Activated T-helper 2 cell treated with anti-CD3 and anti-CD28 coated beads, Interferon-gamma antibody, Interleukin-2, Interleukin-4, amounts not matched to agents 10 μg/mL and 5 μg/mL and 100 μg/mL, durations not matched to agents 14 hours and 24 hours and 36 hours (primary cell): ENCODE measurements at regions not wholly inside any gene's neighbourhood (a gene's known extent, or its start where the extent isn't known, plus 50 kb on each side); places are given as distances from the start of the nearest gene placed in this dataset.

Experiments
- DNase-seq: peaks from one replicate; pipeline ENCODE4 v3.0.0; 2021; ENCODE audit warnings: low spot score
- H3K27ac Mint-ChIP-seq: one replicate; pipeline ENCODE4 v1.8.0; 2021; ENCODE audit warnings: mixed read lengths
- H3K27me3 Mint-ChIP-seq: one replicate; pipeline ENCODE4 v1.8.0; 2021; ENCODE audit warnings: low read depth, mixed read lengths
- H3K36me3 Mint-ChIP-seq: one replicate; pipeline ENCODE4 v1.8.0; 2021; ENCODE audit warnings: low read depth, mixed read lengths
- H3K4me1 Mint-ChIP-seq: one replicate; pipeline ENCODE4 v1.8.0; 2021; ENCODE audit warnings: low read depth, mixed read lengths
- H3K4me3 Mint-ChIP-seq: one replicate; pipeline ENCODE4 v1.8.0; 2021; ENCODE audit warnings: low read depth, mild to moderate bottlenecking, moderate library complexity, mixed read lengths
- H3K9me3 Mint-ChIP-seq: one replicate; pipeline ENCODE4 v1.8.0; 2021; ENCODE audit warnings: mixed read lengths
- intact Hi-C: fragments of 100-400 bp; cut with micrococcal nuclease; formaldehyde crosslinking; loops from one replicate; pipeline ENCODE4 v1.15.1; 2023

DNA sequence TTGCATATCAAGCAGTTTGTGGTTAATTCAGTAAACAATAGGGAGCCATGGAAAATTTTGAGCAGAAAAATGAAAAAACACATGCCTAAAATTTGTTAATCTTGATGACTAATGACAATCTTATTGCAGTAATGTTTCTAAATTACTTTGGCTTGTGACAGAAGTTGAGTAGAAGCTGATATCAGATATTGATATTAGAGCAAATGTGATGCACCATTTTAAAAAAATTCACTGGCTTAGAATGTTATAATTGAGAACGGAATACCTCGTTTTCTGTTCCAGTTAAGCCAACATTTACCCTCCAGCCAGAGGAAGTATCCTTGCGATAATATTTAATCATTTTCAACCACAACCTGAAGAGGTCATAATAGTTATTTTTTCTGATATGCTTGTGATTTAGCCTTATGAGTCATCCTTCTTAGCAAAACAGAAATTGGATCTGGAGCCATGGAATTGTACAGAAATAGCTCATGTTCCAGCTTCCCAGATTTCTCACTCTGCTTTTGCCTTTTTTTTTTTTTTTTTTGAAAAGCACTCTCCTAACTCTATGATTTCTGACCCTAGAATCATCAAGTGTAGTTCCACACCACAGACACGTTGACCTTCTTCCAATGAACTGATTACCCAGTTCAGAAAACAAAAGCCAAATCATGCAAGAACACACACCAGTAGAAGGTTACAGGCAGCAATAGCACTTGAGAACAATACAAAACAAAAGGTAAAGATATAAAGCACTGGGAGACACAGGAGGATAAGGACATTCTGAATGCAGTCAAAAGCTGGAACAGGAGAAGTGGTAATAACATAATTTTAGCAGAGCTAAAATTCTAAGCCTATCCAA is 96.8 kb upstream of the PHYHIPL start:
- Mint-ChIP-seq H3K9me3 (no peaks in the 10 kb centered on the region), H3K36me3 (no peaks in the 10 kb centered on the region), H3K4me1 (no peaks in the 10 kb centered on the region), H3K27ac (no peak overlapping the region), H3K4me3 (no peak overlapping the region), H3K27me3 (no peaks in the 10 kb centered on the region)
- no peak for DNase-seq
- intact Hi-C loops: no loop called here

GRCh38 chr10:59082249-59082648 is 94.2 kb upstream of the PHYHIPL start:
- no peak overlapping the region for H3K4me3 Mint-ChIP-seq
- H3K9me3 Mint-ChIP-seq: no peaks in the 10 kb centered on the region
- no peak for DNase-seq
- H3K4me1 Mint-ChIP-seq: no peaks in the 10 kb centered on the region
- no peak overlapping the region for H3K27ac Mint-ChIP-seq
- no peaks in the 10 kb centered on the region for H3K36me3 Mint-ChIP-seq
- intact Hi-C loops: no loop called here
- no peaks in the 10 kb centered on the region for H3K27me3 Mint-ChIP-seq

- Mint-ChIP-seq H3K4me3 (no peak overlapping the region), H3K4me1 (no peaks in the 10 kb centered on the region), H3K27ac (no peak overlapping the region), H3K9me3 (no peaks in the 10 kb centered on the region), H3K36me3 (no peaks in the 10 kb centered on the region), H3K27me3 (no peaks in the 10 kb centered on the region)
- intact Hi-C loops: no loop called here
- DNase-seq: no peak
Measured at GRCh38 chr10:59085054-59085453, 91.4 kb upstream of the PHYHIPL start.

DNA sequence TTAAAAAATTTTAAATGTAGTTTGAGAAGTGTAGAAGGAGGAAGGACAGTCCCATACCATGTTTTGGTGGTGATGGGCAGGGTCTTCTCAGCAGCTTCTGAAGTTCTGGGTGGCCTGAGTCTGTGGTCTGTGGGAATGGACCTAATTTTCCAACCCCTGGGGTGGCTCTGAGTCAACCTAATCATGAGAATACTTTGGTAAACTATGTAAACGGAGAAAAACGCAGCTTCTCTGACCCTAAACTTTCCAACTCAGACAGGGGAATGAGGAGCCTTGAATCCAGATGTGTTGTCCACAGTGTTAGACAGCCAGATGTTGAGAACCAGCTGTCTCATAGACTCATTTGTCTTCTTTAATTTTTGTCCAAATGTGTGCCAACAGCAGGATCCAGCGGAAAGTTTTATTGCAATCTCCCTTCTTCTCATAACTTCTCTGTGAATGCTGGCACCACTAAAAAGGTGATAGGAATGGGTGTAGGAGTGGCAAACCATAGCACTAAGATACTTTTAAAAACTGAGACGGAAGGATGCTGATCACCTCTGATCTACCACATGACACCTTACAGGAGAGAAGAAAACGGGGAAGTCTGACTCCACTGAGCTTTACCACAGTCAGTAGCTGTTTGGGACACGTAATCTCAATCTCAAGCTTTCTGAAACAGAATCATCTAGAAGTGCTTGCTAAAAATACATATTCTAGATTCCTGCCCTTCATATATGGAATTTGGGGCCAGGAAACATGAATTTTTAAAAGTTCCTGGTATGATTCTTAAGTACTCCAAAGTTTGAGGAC is 90.5 kb upstream of the PHYHIPL start:
- no peaks in the 10 kb centered on the region for H3K36me3 Mint-ChIP-seq
- no peaks in the 10 kb centered on the region for H3K27me3 Mint-ChIP-seq
- H3K9me3 Mint-ChIP-seq: no peaks in the 10 kb centered on the region
- no peaks in the 10 kb centered on the region for H3K4me1 Mint-ChIP-seq
- no peak for DNase-seq
- no peak overlapping the region for H3K4me3 Mint-ChIP-seq
- H3K27ac Mint-ChIP-seq: no peak overlapping the region
- intact Hi-C loops: no loop called here

DNA sequence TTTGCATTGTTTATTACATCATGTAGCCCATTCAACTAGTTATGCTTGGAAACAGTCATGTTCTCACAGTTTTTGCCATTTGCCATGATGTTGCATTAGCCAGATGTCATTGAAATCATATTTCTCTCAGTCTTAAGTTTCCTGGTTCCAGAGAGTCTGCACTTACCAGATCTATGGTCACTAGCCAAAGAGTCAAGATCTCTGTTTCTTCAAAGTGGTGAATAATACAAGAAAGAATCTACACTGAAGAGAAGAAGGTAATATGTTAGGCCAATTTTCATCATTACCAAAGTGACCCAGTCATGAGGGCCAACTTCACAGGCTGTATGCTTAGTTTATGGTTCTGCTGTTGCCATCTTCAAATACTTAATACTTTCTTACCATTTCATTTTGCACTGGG is 89.0 kb upstream of the PHYHIPL start:
- DNase-seq: no peak
- intact Hi-C loops: no loop called here
- Mint-ChIP-seq H3K27ac (no peak overlapping the region), H3K27me3 (no peaks in the 10 kb centered on the region), H3K4me1 (no peaks in the 10 kb centered on the region), H3K9me3 (no peaks in the 10 kb centered on the region), H3K36me3 (no peaks in the 10 kb centered on the region), H3K4me3 (no peak overlapping the region)

- no peaks in the 10 kb centered on the region for H3K27me3 Mint-ChIP-seq
- intact Hi-C loops: no loop called here
- H3K4me3 Mint-ChIP-seq: no peak overlapping the region
- no peaks in the 10 kb centered on the region for H3K9me3 Mint-ChIP-seq
- no peak overlapping the region for H3K27ac Mint-ChIP-seq
- H3K36me3 Mint-ChIP-seq: no peaks in the 10 kb centered on the region
- H3K4me1 Mint-ChIP-seq: no peaks in the 10 kb centered on the region
- DNase-seq: no peak
Measured at GRCh38 chr10:59088912-59089573, 87.4 kb upstream of the PHYHIPL start.

DNA sequence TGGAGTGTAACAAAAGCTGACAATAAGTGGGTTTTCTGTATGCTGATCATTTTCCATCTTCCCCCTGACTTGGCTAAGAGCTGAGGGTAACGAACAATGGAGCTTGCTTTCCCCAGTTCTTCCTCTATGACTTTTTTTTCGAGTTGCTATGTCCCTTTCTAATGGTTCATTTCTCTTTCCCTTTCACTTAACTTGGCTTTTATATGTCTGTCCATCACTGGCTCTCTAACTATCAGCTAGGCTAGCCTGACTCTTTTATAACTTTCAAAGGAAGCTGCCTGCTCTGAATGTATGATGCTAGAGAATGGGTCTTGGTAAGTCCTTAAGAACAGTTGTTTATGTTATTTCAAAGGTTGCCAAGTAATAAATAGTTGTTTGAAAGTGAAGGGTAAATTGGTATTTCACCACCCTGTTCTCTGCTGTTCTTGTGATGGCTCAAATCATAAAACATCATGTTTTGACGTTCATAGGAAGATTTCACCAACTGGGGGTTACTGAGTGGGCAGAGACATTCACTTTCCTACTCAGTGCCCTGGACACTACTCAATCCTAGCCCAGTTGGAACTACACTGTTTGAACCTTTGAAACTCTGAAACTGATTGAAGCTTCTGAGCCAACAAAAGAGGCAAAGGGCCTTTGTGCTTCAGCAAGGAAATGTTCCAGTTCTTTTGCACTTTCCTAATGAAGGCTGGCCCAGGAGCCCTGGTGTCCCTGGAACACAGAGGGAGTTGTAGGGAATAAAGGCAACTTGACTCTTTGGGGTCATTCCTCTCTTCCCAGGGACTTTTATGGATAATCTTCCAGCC is 85.4 kb upstream of the PHYHIPL start:
- H3K4me1 Mint-ChIP-seq: no peaks in the 10 kb centered on the region
- no peak overlapping the region for H3K27ac Mint-ChIP-seq
- no peaks in the 10 kb centered on the region for H3K36me3 Mint-ChIP-seq
- no peak overlapping the region for H3K4me3 Mint-ChIP-seq
- intact Hi-C loops: no loop called here
- H3K9me3 Mint-ChIP-seq: no peaks in the 10 kb centered on the region
- DNase-seq: no peak
- no peaks in the 10 kb centered on the region for H3K27me3 Mint-ChIP-seq

DNA sequence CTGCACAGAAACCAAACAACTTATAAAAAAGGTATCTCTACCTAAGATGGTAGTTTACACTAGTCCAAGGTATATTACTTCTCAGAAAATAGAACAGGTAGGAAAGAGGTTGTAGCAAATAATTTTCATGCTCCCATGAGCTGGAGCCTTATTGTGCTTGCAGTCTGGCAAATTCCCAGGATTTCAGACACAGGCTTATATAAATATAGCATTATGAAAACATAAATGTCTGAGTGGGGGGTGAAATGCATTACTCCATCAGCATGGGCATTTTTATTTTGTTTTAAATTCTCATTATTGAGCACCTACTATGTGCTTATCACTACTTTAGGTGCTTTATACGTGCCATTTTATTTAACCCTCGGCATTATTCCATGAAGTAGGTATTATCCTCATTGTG is 83.0 kb upstream of the PHYHIPL start:
- Mint-ChIP-seq H3K4me1 (no peaks in the 10 kb centered on the region), H3K27me3 (no peaks in the 10 kb centered on the region), H3K27ac (no peak overlapping the region), H3K9me3 (no peaks in the 10 kb centered on the region), H3K36me3 (no peaks in the 10 kb centered on the region), H3K4me3 (no peak overlapping the region)
- intact Hi-C loops: no loop called here
- no peak for DNase-seq

DNA sequence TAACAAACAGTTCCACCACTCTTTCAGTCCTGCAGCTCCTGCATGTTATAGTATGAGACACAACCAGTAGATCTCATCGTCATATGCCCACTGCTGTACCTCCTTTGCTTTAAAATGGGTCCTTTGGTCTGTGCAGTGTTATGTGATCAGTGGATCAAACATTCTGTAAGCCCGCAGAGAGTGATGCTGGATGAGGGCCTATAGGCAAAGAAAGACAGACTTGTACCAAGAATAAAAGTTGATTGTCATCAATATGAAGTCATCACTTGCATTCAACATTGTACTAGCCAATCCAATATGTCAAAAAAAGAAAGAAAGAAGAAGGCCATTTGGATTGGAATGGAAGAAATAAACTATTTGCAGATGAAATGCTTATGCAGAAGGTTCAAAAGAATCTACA is 79.8 kb upstream of the PHYHIPL start:
- Mint-ChIP-seq H3K27ac (no peak overlapping the region), H3K36me3 (no peaks in the 10 kb centered on the region), H3K9me3 (no peaks in the 10 kb centered on the region), H3K4me3 (no peak overlapping the region), H3K4me1 (no peaks in the 10 kb centered on the region), H3K27me3 (no peaks in the 10 kb centered on the region)
- DNase-seq: no peak
- intact Hi-C loops: no loop called here

DNA sequence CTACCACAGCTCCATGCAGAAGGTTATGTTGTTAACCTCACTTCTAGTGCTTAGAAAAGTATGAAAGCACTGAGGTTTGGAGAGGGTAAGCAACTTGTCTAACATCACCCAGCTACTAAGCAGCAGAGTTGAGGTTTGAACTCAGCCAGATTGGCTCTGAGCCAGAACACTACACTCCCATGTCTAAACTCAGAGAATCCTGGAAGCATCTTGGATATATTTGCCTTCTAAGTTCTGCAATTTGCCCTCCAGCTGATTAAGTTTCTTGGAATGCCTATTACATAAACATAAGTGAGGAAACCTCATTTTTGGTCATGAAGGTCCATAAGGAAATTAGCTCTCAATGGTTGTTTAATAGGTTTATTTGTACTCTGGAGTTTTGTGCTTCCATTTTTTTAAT is 78.1 kb upstream of the PHYHIPL start:
- no peaks in the 10 kb centered on the region for H3K4me1 Mint-ChIP-seq
- no peak overlapping the region for H3K27ac Mint-ChIP-seq
- intact Hi-C loops: no loop called here
- no peak overlapping the region for H3K4me3 Mint-ChIP-seq
- no peaks in the 10 kb centered on the region for H3K27me3 Mint-ChIP-seq
- no peak for DNase-seq
- H3K36me3 Mint-ChIP-seq: no peaks in the 10 kb centered on the region
- no peaks in the 10 kb centered on the region for H3K9me3 Mint-ChIP-seq

GRCh38 chr10:59098831-59099452 is 77.5 kb upstream of the PHYHIPL start:
- Mint-ChIP-seq H3K4me3 (no peak overlapping the region), H3K36me3 (no peaks in the 10 kb centered on the region), H3K27me3 (no peaks in the 10 kb centered on the region), H3K27ac (no peak overlapping the region), H3K9me3 (no peaks in the 10 kb centered on the region), H3K4me1 (no peaks in the 10 kb centered on the region)
- no peak for DNase-seq
- intact Hi-C loops: no loop called here

- DNase-seq: no peak
- Mint-ChIP-seq H3K4me3 (no peak overlapping the region), H3K36me3 (no peaks in the 10 kb centered on the region), H3K9me3 (no peaks in the 10 kb centered on the region), H3K27ac (no peak overlapping the region), H3K4me1 (no peaks in the 10 kb centered on the region), H3K27me3 (no peaks in the 10 kb centered on the region)
- intact Hi-C loops: no loop called here
Measured at GRCh38 chr10:59099481-59099880, 77.0 kb upstream of the PHYHIPL start.
